ENCODE measurements at regions not wholly inside any gene's neighbourhood (a gene's known extent, or its start where the extent isn't known, plus 50 kb on each side); places are given as distances from the start of the nearest gene placed in this dataset.
"Not testable (repeated sequence)": the region's sequence is repeated elsewhere in the genome, so short reads cannot be mapped to it uniquely, and the experiment has no call there.

DNA sequence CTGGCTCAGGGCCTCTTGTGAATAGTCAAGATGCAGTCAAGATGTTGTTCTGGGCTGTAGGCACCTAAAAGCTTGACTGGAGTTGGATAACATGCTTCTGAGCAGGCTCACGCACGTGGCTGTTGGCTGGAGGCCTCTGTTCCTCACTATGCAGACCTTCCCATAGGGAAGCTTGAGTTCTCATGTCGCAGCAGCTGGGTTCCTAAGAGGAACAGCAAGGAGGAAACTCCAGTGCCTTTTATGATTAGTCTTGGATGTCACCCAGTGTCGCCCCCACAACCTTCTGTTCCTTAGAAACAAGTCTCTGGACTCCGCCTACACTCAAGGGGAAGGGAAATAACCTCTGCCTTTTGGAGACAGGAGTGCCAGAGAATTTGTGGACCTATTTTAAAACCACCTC lies 210.7 kb downstream of the BCAS1 start:
- H3K4me3 ChIP-seq (ENCODE audit: control insufficient read depth, low read depth, low read length): no peak overlapping the region
- DNase-seq (ENCODE audit: low read depth): peak; percentile 66
- TF ChIP-seq, protein P1, sequence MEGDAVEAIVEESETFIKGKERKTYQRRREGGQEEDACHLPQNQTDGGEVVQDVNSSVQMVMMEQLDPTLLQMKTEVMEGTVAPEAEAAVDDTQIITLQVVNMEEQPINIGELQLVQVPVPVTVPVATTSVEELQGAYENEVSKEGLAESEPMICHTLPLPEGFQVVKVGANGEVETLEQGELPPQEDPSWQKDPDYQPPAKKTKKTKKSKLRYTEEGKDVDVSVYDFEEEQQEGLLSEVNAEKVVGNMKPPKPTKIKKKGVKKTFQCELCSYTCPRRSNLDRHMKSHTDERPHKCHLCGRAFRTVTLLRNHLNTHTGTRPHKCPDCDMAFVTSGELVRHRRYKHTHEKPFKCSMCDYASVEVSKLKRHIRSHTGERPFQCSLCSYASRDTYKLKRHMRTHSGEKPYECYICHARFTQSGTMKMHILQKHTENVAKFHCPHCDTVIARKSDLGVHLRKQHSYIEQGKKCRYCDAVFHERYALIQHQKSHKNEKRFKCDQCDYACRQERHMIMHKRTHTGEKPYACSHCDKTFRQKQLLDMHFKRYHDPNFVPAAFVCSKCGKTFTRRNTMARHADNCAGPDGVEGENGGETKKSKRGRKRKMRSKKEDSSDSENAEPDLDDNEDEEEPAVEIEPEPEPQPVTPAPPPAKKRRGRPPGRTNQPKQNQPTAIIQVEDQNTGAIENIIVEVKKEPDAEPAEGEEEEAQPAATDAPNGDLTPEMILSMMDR (conservative IDR thresholded peaks at IDR 0.05; ENCODE audit: control insufficient read depth, insufficient read depth, low read depth, low read length): no peak

DNA sequence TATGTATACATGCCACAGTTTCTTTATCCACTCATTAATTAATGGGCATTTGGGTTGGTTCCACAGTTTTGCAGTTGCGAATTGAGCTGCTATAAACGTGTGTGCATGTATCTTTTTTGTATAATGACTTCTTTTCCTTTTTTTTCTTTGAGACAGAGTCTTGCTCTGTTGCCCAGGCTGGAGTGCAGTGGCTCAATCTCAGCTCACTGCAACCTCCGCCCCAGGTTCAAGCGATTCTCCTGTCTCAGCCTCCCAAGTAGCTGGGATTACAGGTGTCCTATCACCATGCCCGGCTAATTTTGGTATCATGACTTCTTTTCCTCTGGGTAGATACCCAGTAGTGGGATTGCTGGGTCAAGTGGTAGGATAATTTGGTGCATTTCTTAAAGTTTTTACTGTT lies 211.4 kb downstream of the BCAS1 start:
- H3K4me3 ChIP-seq (ENCODE audit: control insufficient read depth, low read depth, low read length); DNase-seq (ENCODE audit: low read depth): not testable (repeated sequence)

DNA sequence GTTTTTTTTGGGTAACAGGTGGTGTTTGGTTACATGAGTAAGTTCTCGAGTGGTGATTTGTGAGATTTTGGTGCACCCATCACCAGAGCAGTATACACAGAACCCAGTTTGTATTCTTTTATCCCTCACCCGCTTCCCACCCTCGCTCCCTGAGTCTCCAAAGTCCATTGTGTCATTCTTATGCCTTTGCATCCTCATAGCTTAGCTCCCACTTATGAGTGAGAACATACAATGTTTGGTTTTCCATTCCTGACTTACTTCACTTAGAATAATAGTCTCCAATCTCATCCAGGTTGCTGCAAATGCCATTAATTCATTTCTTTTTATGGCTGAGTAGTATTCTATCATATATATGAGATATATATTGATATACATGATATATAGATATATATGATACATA lies 211.9 kb downstream of the BCAS1 start:
- DNase-seq (ENCODE audit: low read depth); H3K4me3 ChIP-seq (ENCODE audit: control insufficient read depth, low read depth, low read length): not testable (repeated sequence)

DNA sequence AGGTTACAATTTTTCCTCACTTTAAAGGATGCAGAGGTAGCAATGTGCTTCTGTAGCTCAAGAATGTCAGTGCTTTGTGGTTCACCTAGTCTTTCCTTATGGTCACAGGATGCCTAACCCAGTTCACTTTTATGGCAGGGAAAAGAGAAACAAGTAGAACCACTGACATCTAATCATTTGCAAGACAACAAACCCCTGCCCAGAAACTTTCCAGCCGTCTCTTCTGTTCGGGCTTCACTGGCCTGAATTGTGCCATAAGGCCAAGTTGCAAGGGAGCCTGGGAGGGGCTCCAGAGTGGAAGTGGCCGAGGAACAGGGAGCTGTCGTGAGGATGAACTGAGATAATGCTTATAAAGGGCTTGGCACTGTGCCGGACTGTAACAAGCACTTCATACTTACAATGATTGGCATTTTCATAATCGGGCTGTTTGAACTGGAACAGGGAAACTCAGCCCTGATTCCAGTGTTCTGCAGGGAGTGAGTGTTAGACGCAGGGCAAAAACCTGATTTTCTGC lies 212.6 kb downstream of the BCAS1 start:
- DNase-seq (ENCODE audit: low read depth): no peak
- TF ChIP-seq, protein P1 (conservative IDR thresholded peaks at IDR 0.05; ENCODE audit: control insufficient read depth, insufficient read depth, low read depth, low read length): no peak
- no peak overlapping the region for H3K4me3 ChIP-seq (ENCODE audit: control insufficient read depth, low read depth, low read length)

DNA sequence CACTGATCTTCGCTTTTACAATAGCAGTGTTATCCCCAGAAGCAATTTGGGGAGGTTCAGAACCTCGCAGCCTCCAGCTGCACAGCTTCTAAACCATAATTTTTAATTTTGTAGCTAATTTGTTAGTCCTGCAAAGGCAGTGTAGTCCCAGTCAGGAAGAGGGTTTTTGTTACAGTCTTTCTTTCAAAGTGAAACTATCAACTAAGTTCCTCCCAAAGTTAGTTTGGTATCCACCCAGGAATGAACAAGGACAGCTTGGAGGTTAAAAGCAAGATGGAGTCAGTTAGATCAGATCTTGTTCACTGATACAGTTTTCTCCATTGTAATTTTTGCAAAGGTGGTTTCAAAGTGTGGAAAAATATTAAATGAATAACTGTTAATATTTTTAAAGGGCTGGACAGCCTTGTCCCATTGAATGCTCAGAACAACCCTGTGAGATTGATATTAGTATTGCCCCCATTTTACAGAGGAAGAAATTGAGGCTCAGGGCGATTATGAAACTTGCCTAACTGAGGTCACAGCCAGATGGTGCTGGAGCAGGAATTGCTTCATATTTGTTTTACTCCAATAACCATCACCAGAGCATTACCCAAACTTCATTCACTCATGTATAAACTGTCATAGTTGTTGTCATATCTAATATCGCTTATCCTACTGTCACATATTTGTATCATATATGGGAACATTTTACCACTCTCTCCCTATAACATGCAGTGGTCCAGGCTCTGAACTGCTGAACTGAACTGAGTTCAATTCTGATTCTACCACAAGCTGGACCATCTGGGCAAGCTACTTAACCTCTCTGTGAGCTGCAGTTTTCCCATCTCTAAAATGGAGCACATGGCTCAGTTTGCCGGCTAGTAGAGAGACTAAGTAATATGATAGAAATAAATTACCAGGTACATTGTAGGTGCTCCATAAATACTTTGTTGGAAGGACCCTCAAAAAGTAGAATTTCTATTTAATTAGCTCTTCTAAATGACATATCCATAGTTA lies 213.8 kb downstream of the BCAS1 start:
- no peak overlapping the region for H3K4me3 ChIP-seq (ENCODE audit: control insufficient read depth, low read depth, low read length)
- TF ChIP-seq, protein P1 (conservative IDR thresholded peaks at IDR 0.05; ENCODE audit: control insufficient read depth, insufficient read depth, low read depth, low read length): no peak
- DNase-seq (ENCODE audit: low read depth): no peak

DNA sequence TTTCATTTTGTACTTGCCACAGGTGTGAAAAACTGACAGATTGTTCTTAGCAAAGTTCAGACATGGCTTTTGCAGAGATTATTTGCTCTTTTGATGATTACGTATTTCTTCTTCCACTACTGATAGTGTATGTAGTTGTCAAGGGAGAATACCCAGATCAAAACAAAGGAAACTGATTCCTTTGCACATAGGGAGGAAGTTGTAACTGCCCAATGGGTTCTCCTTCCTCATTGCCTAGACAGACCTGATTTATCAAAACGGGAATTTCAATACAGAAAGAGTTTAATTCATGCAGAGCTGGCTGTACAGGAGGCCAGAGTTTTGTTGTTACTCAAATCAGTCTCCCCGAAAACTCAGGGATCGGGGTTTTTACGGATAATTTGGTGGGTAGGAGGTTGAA lies 214.7 kb downstream of the BCAS1 start:
- no peak for DNase-seq (ENCODE audit: low read depth)
- H3K4me3 ChIP-seq (ENCODE audit: control insufficient read depth, low read depth, low read length): no peak overlapping the region
- TF ChIP-seq, protein P1 (conservative IDR thresholded peaks at IDR 0.05; ENCODE audit: control insufficient read depth, insufficient read depth, low read depth, low read length): no peak

DNA sequence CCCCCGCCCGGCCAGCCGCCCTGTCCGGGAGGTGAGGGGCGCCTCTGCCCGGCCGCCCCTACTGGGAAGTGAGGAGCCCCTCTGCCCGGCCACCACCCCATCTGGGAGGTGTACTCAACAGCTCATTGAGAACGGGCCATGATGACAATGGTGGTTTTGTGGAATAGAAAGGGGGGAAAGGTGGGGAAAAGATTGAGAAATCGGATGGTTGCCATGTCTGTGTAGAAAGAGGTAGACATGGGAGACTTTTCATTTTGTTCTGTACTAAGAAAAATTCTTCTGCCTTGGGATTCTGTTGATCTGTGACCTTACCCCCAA lies 215.8 kb downstream of the BCAS1 start:
- DNase-seq (ENCODE audit: low read depth); H3K4me3 ChIP-seq (ENCODE audit: control insufficient read depth, low read depth, low read length): not testable (repeated sequence)

DNA sequence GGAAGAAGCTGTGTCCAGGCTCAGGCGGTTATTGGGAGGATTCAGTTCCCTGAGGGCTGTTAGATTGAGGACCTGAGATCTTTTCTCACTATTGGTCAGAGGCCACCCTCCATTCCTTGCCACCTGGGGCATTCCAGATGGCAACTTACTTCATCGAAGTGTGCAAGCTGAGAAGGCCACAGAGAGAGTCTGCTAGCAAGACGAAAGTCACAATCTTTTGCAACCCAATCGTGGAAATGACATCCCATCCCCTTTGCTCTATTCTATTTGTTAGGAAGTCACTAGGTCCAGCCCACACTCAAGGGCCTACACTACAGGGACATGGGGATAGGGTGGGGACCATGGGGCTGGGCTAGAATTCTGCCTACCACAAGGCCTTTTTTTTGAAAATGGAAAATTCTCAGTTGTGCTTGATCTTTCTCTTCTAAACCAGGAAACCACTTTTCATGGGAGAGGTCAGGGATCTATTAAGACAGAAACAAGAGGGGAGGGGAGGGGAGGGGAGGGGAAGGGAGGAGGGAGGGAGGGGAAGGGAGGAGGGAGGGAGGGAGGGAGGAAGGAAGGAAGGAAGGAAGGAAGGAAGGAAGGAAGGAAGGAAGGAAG lies 217.2 kb downstream of the BCAS1 start:
- DNase-seq (ENCODE audit: low read depth): no peak
- TF ChIP-seq, protein P1 (conservative IDR thresholded peaks at IDR 0.05; ENCODE audit: control insufficient read depth, insufficient read depth, low read depth, low read length): no peak
- no peak overlapping the region for H3K4me3 ChIP-seq (ENCODE audit: control insufficient read depth, low read depth, low read length)

Data from fibroblast of mammary gland (primary cell).